ENCODE measurements at regions not wholly inside any gene's neighbourhood (a gene's known extent, or its start where the extent isn't known, plus 50 kb on each side); places are given as distances from the start of the nearest gene placed in this dataset.

- DNase-seq (ENCODE audit: low read depth, low spot score), result no peak
Measured at GRCh38 chr3:56985460-56985859, 75.0 kb upstream of the SPATA12 start.

GRCh38 chr3:56983427-56983826 lies 77.0 kb upstream of the SPATA12 start:
- no peak for DNase-seq (ENCODE audit: low read depth, low spot score)

- no peak for DNase-seq (ENCODE audit: low read depth, low spot score)
Measured at GRCh38 chr3:56981445-56982230, 78.8 kb upstream of the SPATA12 start.

GRCh38 chr3:56980798-56981390 lies 79.6 kb upstream of the SPATA12 start:
- no peak for DNase-seq (ENCODE audit: low read depth, low spot score)

GRCh38 chr3:56980243-56980642 lies 80.2 kb upstream of the SPATA12 start:
- no peak for DNase-seq (ENCODE audit: low read depth, low spot score)

GRCh38 chr3:56979791-56980190 lies 80.7 kb upstream of the SPATA12 start:
- DNase-seq (ENCODE audit: low read depth, low spot score), result no peak

- DNase-seq (ENCODE audit: low read depth, low spot score), result no peak
Measured at GRCh38 chr3:56977561-56977889, 82.9 kb upstream of the SPATA12 start.

- DNase-seq (ENCODE audit: low read depth, low spot score), result no peak
Measured at GRCh38 chr3:56976651-56977560, 83.6 kb upstream of the SPATA12 start.

- DNase-seq (ENCODE audit: low read depth, low spot score), result no peak
Measured at GRCh38 chr3:56975567-56975966, 84.9 kb upstream of the SPATA12 start.

GRCh38 chr3:56974247-56974930 lies 86.1 kb upstream of the SPATA12 start:
- no peak for DNase-seq (ENCODE audit: low read depth, low spot score)

GRCh38 chr3:56971816-56972215 lies 88.6 kb upstream of the SPATA12 start:
- DNase-seq (ENCODE audit: low read depth, low spot score), result no peak

GRCh38 chr3:56971261-56971660 lies 89.2 kb upstream of the SPATA12 start:
- no peak for DNase-seq (ENCODE audit: low read depth, low spot score)

GRCh38 chr3:56970461-56970879 lies 90.0 kb upstream of the SPATA12 start:
- no peak for DNase-seq (ENCODE audit: low read depth, low spot score)

GRCh38 chr3:56969851-56970250 lies 90.6 kb upstream of the SPATA12 start:
- no peak for DNase-seq (ENCODE audit: low read depth, low spot score)

- no peak for DNase-seq (ENCODE audit: low read depth, low spot score)
Measured at GRCh38 chr3:56966509-56966908, 94.0 kb upstream of the SPATA12 start.

GRCh38 chr3:56966104-56966503 lies 94.4 kb upstream of the SPATA12 start:
- no peak for DNase-seq (ENCODE audit: low read depth, low spot score)

- no peak for DNase-seq (ENCODE audit: low read depth, low spot score)
Measured at GRCh38 chr3:56962922-56963321, 97.5 kb upstream of the SPATA12 start.

GRCh38 chr3:56962206-56962605 lies 98.3 kb upstream of the SPATA12 start:
- no peak for DNase-seq (ENCODE audit: low read depth, low spot score)

- no peak for DNase-seq (ENCODE audit: low read depth, low spot score)
Measured at GRCh38 chr3:56960234-56960917, 100.1 kb upstream of the SPATA12 start.

GRCh38 chr3:56958879-56959278 lies 101.6 kb upstream of the SPATA12 start:
- DNase-seq (ENCODE audit: low read depth, low spot score), result no peak

GRCh38 chr3:56957522-56957921 lies 102.9 kb upstream of the SPATA12 start:
- no peak for DNase-seq (ENCODE audit: low read depth, low spot score)

Measured in smooth muscle cell of the brain vasculature (primary cell).